Esophagus squamous epithelium (tissue), 4 donors: ENCODE measurements at regions not wholly inside any gene's neighbourhood (a gene's known extent, or its start where the extent isn't known, plus 50 kb on each side); places are given as distances from the start of the nearest gene placed in this dataset.

Source experiments
- POLR2A ChIP-seq, 4 donors: fragments of 450-650 bp; IDR thresholded peaks; one replicate each; pipeline ENCODE4 v1.6.1; 2017; ENCODE audit warnings: antibody characterized with exemption in 4 of 4, mild to moderate bottlenecking in 4 of 4, moderate library complexity in 3 of 4
- TF ChIP-seq, protein P1 (sequence below), 6 experiments: fragments of 450-650 bp in 4 of 6; fragments of 200-600 bp in 2 of 6; sonication (generic) in 2 of 6; IDR thresholded peaks; one replicate each; pipeline ENCODE4 v1.5.1; 2016 to 2019; ENCODE audit warnings: antibody characterized with exemption in 6 of 6, mild to moderate bottlenecking in 4 of 6, moderate library complexity in 4 of 6

DNA sequence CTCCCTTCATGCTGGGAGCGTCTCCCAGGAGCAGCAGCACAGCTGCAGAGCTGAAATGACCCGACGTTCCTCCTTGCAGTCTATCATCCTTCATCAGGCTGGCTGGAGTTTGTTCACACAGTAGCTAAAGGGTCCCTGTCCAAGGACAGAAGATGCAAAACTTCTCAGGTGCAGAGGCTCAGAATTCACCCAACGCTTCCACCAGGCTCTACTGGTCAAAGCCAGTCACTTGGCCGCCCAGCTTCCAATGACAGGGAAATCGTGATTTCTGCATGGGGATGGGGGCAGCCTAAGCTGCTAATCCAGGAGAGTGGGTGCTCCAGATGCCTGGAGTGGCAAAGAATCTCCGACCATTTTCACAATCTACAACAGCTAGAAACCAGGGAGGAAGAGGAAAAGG lies 97.0 kb upstream of the SALL3 start:
- TF ChIP-seq, protein P1, sequence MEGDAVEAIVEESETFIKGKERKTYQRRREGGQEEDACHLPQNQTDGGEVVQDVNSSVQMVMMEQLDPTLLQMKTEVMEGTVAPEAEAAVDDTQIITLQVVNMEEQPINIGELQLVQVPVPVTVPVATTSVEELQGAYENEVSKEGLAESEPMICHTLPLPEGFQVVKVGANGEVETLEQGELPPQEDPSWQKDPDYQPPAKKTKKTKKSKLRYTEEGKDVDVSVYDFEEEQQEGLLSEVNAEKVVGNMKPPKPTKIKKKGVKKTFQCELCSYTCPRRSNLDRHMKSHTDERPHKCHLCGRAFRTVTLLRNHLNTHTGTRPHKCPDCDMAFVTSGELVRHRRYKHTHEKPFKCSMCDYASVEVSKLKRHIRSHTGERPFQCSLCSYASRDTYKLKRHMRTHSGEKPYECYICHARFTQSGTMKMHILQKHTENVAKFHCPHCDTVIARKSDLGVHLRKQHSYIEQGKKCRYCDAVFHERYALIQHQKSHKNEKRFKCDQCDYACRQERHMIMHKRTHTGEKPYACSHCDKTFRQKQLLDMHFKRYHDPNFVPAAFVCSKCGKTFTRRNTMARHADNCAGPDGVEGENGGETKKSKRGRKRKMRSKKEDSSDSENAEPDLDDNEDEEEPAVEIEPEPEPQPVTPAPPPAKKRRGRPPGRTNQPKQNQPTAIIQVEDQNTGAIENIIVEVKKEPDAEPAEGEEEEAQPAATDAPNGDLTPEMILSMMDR (IDR thresholded peaks at IDR 0.05): no peak
- no peak for TF ChIP-seq POLR2A (IDR thresholded peaks at IDR 0.05)
